T-cell (primary cell): ENCODE measurements at regions not wholly inside any gene's neighbourhood (a gene's known extent, or its start where the extent isn't known, plus 50 kb on each side); places are given as distances from the start of the nearest gene placed in this dataset.

Source experiments
- ATAC-seq, 4 experiments: fragments of 200-7000 bp in 3 of 4; fragments of 150-1000 bp in 1 of 4; cut with Tn5 transposase; replicated peaks in 1 of 4; 1 replicate in 3 of 4; 2 replicates in 1 of 4; pipeline ENCODE4 v1.10.0; 2021; ENCODE audit warnings: moderate library complexity in 3 of 4, mild to moderate bottlenecking in 2 of 4, moderate number of reproducible peaks in 1 of 4
- CTCF ChIA-PET, 2 donors: fragments of 300-600 bp; sonication (Branson Sonifier 250); formaldehyde crosslinking; loops; one replicate each; lab custom pipeline; 2022; ENCODE audit warnings: antibody characterized with exemption in 2 of 2; lab: Charles Lee
- POLR2A ChIA-PET, 2 donors: fragments of 300-600 bp; sonication (Branson Sonifier 250); formaldehyde crosslinking; loops; one replicate each; lab custom pipeline; 2022; ENCODE audit warnings: antibody characterized with exemption in 2 of 2; lab: Charles Lee
- DNase-seq, 35 experiments: peaks; one replicate each; pipeline versions ENCODE4 v3.0.0 to v3.0.0-alpha.2; 2013 to 2023
- H3K27ac ChIP-seq: one replicate; pipeline ENCODE4 v1.5.1; 2013; ENCODE audit warnings: low read length
- H3K27me3 ChIP-seq, 2 experiments: replicated peaks in 1 of 2; 1 replicate in 1 of 2; 2 replicates in 1 of 2; pipeline versions ENCODE4 v1.6.1 to v1.7.0; 2013; ENCODE audit warnings: low read length in 1 of 2, mixed read lengths in 1 of 2; ENCODE audit not compliant: control insufficient read depth in 2 of 2, insufficient read depth in 2 of 2; ENCODE audit errors: extremely low read depth in 1 of 2
- H3K36me3 ChIP-seq, 2 donors: 1 replicate in 1 of 2; 2 replicates in 1 of 2; pipeline versions ENCODE4 v1.6.1 to v1.7.0; 2013; ENCODE audit warnings: low read length in 1 of 2; ENCODE audit not compliant: control insufficient read depth in 2 of 2, insufficient read depth in 1 of 2; ENCODE audit errors: extremely low read depth in 1 of 2
- H3K4me1 ChIP-seq, 2 experiments: 1 replicate in 1 of 2; 2 replicates in 1 of 2; pipeline versions ENCODE4 v1.6.1 to v1.7.0; 2013; ENCODE audit warnings: low read length in 2 of 2, mixed read lengths in 1 of 2; ENCODE audit not compliant: insufficient read depth in 2 of 2, control insufficient read depth in 1 of 2; ENCODE audit errors: extremely low read depth in 1 of 2
- H3K4me3 ChIP-seq, 2 donors: 1 replicate in 1 of 2; 2 replicates in 1 of 2; pipeline versions ENCODE4 v1.5.1 to v1.7.0; 2013; ENCODE audit warnings: mild to moderate bottlenecking in 2 of 2, low read length in 1 of 2, moderate library complexity in 1 of 2; ENCODE audit not compliant: control insufficient read depth in 1 of 2; ENCODE audit errors: extremely low read depth in 1 of 2
- H3K9me3 ChIP-seq: 2 replicates; pipeline ENCODE4 v1.7.0; 2013
- H3K27ac Mint-ChIP-seq, 2 donors: one replicate each; pipeline ENCODE4 v1.8.0; 2020 to 2021; ENCODE audit warnings: mild to moderate bottlenecking in 2 of 2, mixed read lengths in 2 of 2
- H3K27me3 Mint-ChIP-seq, 2 donors: one replicate each; pipeline ENCODE4 v1.8.0; 2021 to 2022; ENCODE audit warnings: mixed read lengths in 2 of 2
- H3K36me3 Mint-ChIP-seq: one replicate; pipeline ENCODE4 v1.8.0; 2021; ENCODE audit warnings: mixed read lengths
- H3K4me1 Mint-ChIP-seq, 3 donors: one replicate each; pipeline ENCODE4 v1.8.0; 2020 to 2022; ENCODE audit warnings: mixed read lengths in 3 of 3, mild to moderate bottlenecking in 1 of 3
- H3K4me3 Mint-ChIP-seq, 3 donors: one replicate each; pipeline ENCODE4 v1.8.0; 2020 to 2022; ENCODE audit warnings: mild to moderate bottlenecking in 3 of 3, mixed read lengths in 3 of 3, moderate library complexity in 3 of 3
- H3K9me3 Mint-ChIP-seq, 3 donors: one replicate each; pipeline ENCODE4 v1.8.0; 2020 to 2022; ENCODE audit warnings: mixed read lengths in 3 of 3
- WGBS: methylation state at CpG from one replicate; pipeline ENCODE4 v1.1.5; 2013; ENCODE audit warnings: missing lambda C conversion rate; ENCODE audit not compliant: insufficient coverage; 5-methylcytosine and 5-hydroxymethylcytosine counted together

DNA sequence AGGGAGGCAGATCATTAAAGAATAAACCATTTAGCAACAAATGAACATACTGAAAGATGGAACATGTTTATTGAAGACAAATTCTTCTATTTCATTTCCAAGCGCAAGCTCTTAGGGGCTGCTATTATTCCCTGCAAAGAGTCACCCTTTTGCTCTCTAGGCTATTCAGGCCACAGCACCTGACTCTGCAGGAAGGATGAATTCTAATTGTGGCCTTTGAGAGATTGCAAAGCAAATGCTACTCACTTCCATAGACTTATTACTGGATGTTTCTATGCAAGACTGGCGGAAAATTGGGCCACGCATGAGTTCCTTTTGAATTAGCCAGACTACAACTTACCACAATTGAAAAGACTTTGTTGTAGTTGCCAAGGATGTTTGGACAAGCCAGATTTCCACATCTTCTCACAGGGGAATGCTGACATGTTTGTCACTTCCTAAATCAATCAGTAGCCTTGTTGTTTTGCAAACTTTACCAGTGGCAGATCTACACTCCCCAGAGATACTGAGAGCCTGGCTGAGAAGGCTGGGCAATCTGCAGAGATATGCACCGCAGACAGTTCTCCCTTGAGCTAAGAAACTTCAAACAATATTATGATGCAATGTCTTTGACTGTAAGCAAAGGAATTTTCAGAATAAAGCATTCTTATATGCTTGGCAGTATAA lies 334.3 kb upstream of the SYT1 start:
- Mint-ChIP-seq H3K27me3 (no peaks in the 10 kb centered on the region), H3K4me3 (no peak overlapping the region), H3K9me3 (peaks cover under 1 to 8% (median 2%) of the 10 kb centered on the region in 3 donors), H3K4me1 (no peaks in the 10 kb centered on the region), H3K27ac (no peak overlapping the region), H3K36me3 (no peaks in the 10 kb centered on the region)
- no peaks in the 10 kb centered on the region for H3K9me3 ChIP-seq
- H3K4me3 ChIP-seq, result no peak overlapping the region
- no peak for DNase-seq
- CTCF ChIA-PET, result no interaction called here
- H3K36me3 ChIP-seq, result no peaks in the 10 kb centered on the region
- H3K4me1 ChIP-seq, result no peaks in the 10 kb centered on the region
- H3K27ac ChIP-seq, result no peak overlapping the region
- no peaks in the 10 kb centered on the region for H3K27me3 ChIP-seq
- WGBS, result no CpG with 5 or more reads among the region's 4 CpGs
- no peak for ATAC-seq
- POLR2A ChIA-PET, result no interaction called here

DNA sequence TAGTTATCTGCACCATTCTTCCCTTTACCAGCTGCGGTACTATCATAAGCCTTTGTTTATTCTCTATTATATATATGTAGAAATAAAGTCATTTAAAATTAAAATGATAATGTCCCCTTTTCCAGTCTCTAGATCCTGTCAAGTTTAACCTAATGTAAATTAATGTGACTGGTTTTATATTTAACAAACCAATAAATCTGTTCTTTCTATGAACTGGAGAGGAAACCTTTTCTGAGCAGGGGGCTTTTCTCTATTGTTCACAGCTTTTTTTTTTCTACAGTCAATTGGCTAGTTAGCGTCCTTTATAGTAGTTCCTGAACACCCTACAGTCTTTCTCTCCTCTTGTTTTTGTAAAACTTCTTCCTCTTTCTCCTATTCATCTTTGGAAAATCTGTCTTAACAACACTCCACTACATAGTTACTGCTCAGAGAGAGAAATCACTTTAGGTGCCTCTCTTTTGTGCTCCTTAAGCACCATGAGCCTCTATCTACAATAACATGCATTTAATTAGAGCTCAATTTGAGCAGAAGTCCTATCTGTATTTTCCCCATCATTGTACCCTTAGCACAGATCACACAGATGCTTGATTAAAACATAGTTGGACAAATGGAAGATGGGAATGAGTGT lies 332.6 kb upstream of the SYT1 start:
- H3K9me3 Mint-ChIP-seq, result peaks cover 2 to 16% (median 4%) of the 10 kb centered on the region in 3 donors
- no peak overlapping the region for H3K4me3 ChIP-seq

DNA sequence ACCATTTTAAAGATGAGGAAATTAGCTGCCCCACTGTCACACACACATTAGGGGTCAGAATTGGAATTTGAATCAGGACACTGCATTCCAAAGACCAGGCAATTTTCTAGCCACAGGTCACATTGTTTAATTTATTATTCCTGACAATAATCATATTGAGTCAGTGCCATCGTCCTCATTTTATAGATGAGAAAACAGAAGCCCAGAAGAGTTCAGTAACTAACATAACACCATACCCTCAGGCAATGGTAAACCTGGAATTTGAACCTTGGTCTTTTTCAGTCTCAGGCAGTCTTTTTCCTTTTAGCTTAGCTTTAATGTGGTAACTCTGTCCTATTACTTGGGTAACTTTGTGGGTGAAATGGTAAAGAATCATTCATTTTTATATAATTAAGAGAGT lies 330.3 kb upstream of the SYT1 start:
- no peaks in the 10 kb centered on the region for H3K27me3 Mint-ChIP-seq
- CTCF ChIA-PET, result no interaction called here

More for the DNA sequence above, 332.6 kb upstream of the SYT1 start:
- H3K27me3 ChIP-seq, result no peaks in the 10 kb centered on the region
- no peaks in the 10 kb centered on the region for H3K27me3 Mint-ChIP-seq
- POLR2A ChIA-PET, result no interaction called here
- H3K36me3 Mint-ChIP-seq, result no peaks in the 10 kb centered on the region
- no peak for DNase-seq
- no peaks in the 10 kb centered on the region for H3K4me1 ChIP-seq
- WGBS, result no CpG with 5 or more reads among the region's 2 CpGs
- H3K9me3 ChIP-seq, result no peaks in the 10 kb centered on the region
- H3K4me1 Mint-ChIP-seq, result no peaks in the 10 kb centered on the region
- no peak for ATAC-seq
- no peak overlapping the region for H3K4me3 Mint-ChIP-seq
- no peak overlapping the region for H3K27ac Mint-ChIP-seq
- no peak overlapping the region for H3K27ac ChIP-seq
- CTCF ChIA-PET, result no interaction called here
- no peaks in the 10 kb centered on the region for H3K36me3 ChIP-seq

DNA sequence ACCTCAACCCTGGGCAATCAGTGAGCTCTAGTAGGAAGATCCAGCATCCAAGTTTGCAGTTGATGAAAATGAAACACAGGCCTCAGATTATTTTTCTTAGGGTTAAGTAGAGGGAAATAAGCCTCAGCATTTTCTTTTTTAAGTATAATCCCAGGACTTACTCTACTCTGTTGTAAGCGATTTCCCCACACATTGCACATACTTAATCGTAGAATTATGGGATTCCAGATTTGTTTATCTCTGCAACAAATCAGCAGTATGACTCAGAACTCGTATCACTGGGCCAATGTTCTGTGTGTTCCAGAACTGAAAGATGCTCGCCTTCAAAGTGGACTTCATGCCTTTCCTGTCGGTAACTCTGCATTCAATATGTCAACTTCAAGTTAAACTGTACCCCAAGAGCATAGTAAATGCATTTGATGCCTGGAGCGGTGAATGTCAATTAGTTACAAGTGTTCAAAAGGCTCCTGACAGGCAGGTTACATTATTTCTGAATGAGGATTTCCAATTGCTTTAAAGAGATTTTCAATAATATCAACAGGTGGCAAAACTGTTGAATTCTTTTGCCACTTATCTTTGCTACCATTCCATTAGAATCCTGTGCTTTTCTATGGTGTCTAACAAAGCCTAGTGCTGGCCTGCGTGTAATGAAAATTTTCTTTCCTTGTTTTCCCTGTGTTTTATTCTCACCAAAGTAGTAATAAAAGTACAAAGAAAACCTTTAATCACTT lies 323.8 kb upstream of the SYT1 start:
- Mint-ChIP-seq H3K9me3 (peaks cover 6 to 15% (median 6%) of the 10 kb centered on the region in 3 donors), H3K4me1 (no peaks in the 10 kb centered on the region), H3K27me3 (no peaks in the 10 kb centered on the region), H3K36me3 (no peaks in the 10 kb centered on the region), H3K27ac (no peak overlapping the region), H3K4me3 (no peak overlapping the region)
- ChIA-PET CTCF (no interaction called here), POLR2A (no interaction called here)
- H3K4me1 ChIP-seq, result no peaks in the 10 kb centered on the region
- H3K27me3 ChIP-seq, result no peaks in the 10 kb centered on the region
- WGBS, result 72% methylated on average over 5 of the region's 7 CpGs
- ATAC-seq (no peak), DNase-seq (no peak)
- no peaks in the 10 kb centered on the region for H3K36me3 ChIP-seq
- H3K4me3 ChIP-seq, result no peak overlapping the region
- no peaks in the 10 kb centered on the region for H3K9me3 ChIP-seq
- no peak overlapping the region for H3K27ac ChIP-seq

More for the DNA sequence above, 330.3 kb upstream of the SYT1 start:
- no peaks in the 10 kb centered on the region for H3K36me3 Mint-ChIP-seq
- POLR2A ChIA-PET, result interaction anchor here in 1 of 2 donors (0.6 kb wide), 1 partner anchor 25 kb away, joined by 3 read pairs; no protein-coding TSS in a partner anchor
- no peaks in the 10 kb centered on the region for H3K4me1 Mint-ChIP-seq
- Histone ChIP-seq H3K27me3 (no peaks in the 10 kb centered on the region), H3K4me1 (no peaks in the 10 kb centered on the region), H3K36me3 (no peaks in the 10 kb centered on the region), H3K27ac (no peak overlapping the region), H3K9me3 (no peaks in the 10 kb centered on the region), H3K4me3 (no peak overlapping the region)
- no peak overlapping the region for H3K4me3 Mint-ChIP-seq
- no peak overlapping the region for H3K27ac Mint-ChIP-seq
- DNase-seq, result no peak
- ATAC-seq, result no peak
- peaks cover 8 to 23% (median 10%) of the 10 kb centered on the region in 3 donors for H3K9me3 Mint-ChIP-seq
- WGBS, result 57% methylated on average over 1 of the region's 1 CpG

DNA sequence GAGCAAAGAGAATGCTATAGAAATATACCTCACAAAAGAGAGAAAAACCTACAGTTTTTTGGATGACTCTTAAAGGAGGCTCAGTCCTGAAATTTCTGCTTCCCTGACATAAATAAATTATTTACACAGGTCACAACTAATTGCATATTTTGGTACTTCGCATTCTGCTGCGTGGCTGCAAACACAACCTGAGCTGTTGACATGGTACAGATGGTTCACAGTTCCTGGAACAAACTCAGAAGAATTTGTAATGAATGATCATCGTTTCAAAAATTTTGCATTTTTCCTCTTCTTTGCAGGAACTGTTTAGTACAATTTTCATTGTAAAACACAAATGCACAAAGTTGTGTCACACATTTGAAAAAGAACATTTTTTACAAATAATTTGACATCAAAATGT lies 313.7 kb upstream of the SYT1 start:
- Histone ChIP-seq H3K27ac (no peak overlapping the region), H3K27me3 (no peaks in the 10 kb centered on the region), H3K4me1 (no peaks in the 10 kb centered on the region), H3K4me3 (no peak overlapping the region), H3K36me3 (no peaks in the 10 kb centered on the region), H3K9me3 (no peaks in the 10 kb centered on the region)
- Mint-ChIP-seq H3K9me3 (peaks cover 3 to 9% (median 9%) of the 10 kb centered on the region in 3 donors), H3K4me3 (no peak overlapping the region), H3K36me3 (no peaks in the 10 kb centered on the region), H3K27me3 (no peaks in the 10 kb centered on the region), H3K27ac (no peak overlapping the region), H3K4me1 (no peaks in the 10 kb centered on the region)
- no peak for DNase-seq
- POLR2A ChIA-PET, result no interaction called here
- 83% methylated on average over 2 of the region's 3 CpGs for WGBS
- CTCF ChIA-PET, result no interaction called here
- no peak for ATAC-seq

DNA sequence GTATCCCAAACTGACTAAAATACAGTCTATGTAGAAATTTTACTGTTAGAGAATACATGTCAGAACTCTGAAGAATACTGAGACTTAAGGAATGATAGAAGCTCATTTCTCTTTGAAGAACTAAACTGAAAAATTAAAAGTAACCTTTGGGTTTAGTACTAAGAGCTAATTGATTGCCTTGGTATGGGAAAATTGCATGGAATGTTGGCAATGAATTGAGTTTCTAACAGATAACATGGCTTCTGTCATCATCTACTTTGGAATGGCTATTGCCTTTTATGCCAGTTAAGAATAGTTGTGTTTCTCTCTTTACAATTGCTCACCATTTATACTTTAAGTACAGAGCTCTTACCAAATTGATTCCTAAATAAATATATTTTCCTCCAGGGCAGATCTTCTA lies 308.8 kb upstream of the SYT1 start:
- Mint-ChIP-seq H3K27ac (no peak overlapping the region), H3K4me1 (no peaks in the 10 kb centered on the region), H3K4me3 (no peak overlapping the region), H3K9me3 (peaks cover 9 to 15% (median 12%) of the 10 kb centered on the region in 3 donors), H3K36me3 (no peaks in the 10 kb centered on the region), H3K27me3 (no peaks in the 10 kb centered on the region)
- CTCF ChIA-PET, result no interaction called here
- Histone ChIP-seq H3K4me3 (no peak overlapping the region), H3K9me3 (no peaks in the 10 kb centered on the region), H3K27ac (no peak overlapping the region), H3K4me1 (no peaks in the 10 kb centered on the region), H3K27me3 (no peaks in the 10 kb centered on the region), H3K36me3 (no peaks in the 10 kb centered on the region)
- POLR2A ChIA-PET, result no interaction called here
- DNase-seq (no peak), ATAC-seq (no peak)
